HG03342 (cell line): ENCODE measurements at regions not wholly inside any gene's neighbourhood (a gene's known extent, or its start where the extent isn't known, plus 50 kb on each side); places are given as distances from the start of the nearest gene placed in this dataset.
A peak's percentile ranks its signal among the peaks of the same experiment; 100 is the strongest.

Experiments used
- ATAC-seq: cut with Tn5 transposase; IDR thresholded peaks from one replicate; pipeline ENCODE4 v1.9.1; 2021; ENCODE audit warnings: mild to moderate bottlenecking, moderate library complexity; ENCODE audit not compliant: unreplicated experiment

GRCh38 chr2:11920993-11921583 lies 174.7 kb downstream of the LPIN1 start:
- ATAC-seq = no peak

GRCh38 chr2:11922294-11922693 lies 175.9 kb downstream of the LPIN1 start:
- ATAC-seq = no peak

- no peak for ATAC-seq
These were observed 177.5 kb downstream of the LPIN1 start for GRCh38 chr2:11923935-11924334.

- ATAC-seq = no peak
These were observed 179.0 kb downstream of the LPIN1 start for GRCh38 chr2:11925295-11926066.

GRCh38 chr2:11930211-11930761 lies 183.9 kb downstream of the LPIN1 start:
- no peak for ATAC-seq

- no peak for ATAC-seq
These were observed 185.6 kb downstream of the LPIN1 start for GRCh38 chr2:11932048-11932512.

GRCh38 chr2:11932962-11933361 lies 186.5 kb downstream of the LPIN1 start:
- no peak for ATAC-seq

- ATAC-seq = peak; percentile 89
These were observed 187.4 kb downstream of the LPIN1 start for GRCh38 chr2:11933854-11934253.

GRCh38 chr2:11936761-11937160 lies 190.3 kb downstream of the LPIN1 start:
- no peak for ATAC-seq

GRCh38 chr2:11938196-11938595 lies 191.8 kb downstream of the LPIN1 start:
- ATAC-seq = no peak

- ATAC-seq = no peak
These were observed 193.1 kb downstream of the LPIN1 start for GRCh38 chr2:11939523-11939922.

- ATAC-seq = no peak
These were observed 193.8 kb downstream of the LPIN1 start for GRCh38 chr2:11940121-11940743.

- ATAC-seq = no peak
These were observed 194.4 kb downstream of the LPIN1 start for GRCh38 chr2:11940799-11941198.

GRCh38 chr2:11941201-11942177 lies 195.1 kb downstream of the LPIN1 start:
- ATAC-seq = no peak

- no peak for ATAC-seq
These were observed 195.7 kb downstream of the LPIN1 start for GRCh38 chr2:11942178-11942569.

GRCh38 chr2:11944311-11944710 lies 197.9 kb downstream of the LPIN1 start:
- no peak for ATAC-seq

- ATAC-seq = peak; percentile 96
These were observed 199.0 kb downstream of the LPIN1 start for GRCh38 chr2:11945139-11946126.

GRCh38 chr2:11947956-11948355 lies 201.5 kb downstream of the LPIN1 start:
- no peak for ATAC-seq

- no peak for ATAC-seq
These were observed 203.5 kb downstream of the LPIN1 start for GRCh38 chr2:11949732-11950523.
